Bone marrow (tissue), 2 donors: ENCODE measurements at regions not wholly inside any gene's neighbourhood (a gene's known extent, or its start where the extent isn't known, plus 50 kb on each side); places are given as distances from the start of the nearest gene placed in this dataset.
A peak's percentile ranks its signal among the peaks of the same experiment; 100 is the strongest.

Source experiments
- DNase-seq, 2 donors: peaks; one replicate each; lab custom pipeline; 2025; lab: John Stamatoyannopoulos, UW

DNA sequence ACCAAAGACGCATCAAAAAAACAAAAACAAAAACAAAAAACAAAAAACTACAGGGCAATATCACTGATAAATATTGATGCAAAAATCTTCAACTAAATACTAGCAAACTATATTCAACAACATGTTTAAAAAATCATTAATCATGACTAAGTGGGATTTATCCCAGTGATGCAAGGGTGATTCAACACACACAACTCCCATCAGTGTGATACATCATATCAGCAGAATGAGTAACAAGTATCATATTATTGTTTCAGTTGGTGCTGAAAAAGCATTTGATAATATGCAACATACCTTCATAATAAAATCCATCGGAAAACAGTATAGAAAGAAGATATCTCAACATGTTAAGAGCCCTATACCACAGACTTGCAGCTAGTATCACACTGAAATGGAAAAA, 953.0 kb downstream of the AMY1C start:
- DNase-seq = no peak

DNA sequence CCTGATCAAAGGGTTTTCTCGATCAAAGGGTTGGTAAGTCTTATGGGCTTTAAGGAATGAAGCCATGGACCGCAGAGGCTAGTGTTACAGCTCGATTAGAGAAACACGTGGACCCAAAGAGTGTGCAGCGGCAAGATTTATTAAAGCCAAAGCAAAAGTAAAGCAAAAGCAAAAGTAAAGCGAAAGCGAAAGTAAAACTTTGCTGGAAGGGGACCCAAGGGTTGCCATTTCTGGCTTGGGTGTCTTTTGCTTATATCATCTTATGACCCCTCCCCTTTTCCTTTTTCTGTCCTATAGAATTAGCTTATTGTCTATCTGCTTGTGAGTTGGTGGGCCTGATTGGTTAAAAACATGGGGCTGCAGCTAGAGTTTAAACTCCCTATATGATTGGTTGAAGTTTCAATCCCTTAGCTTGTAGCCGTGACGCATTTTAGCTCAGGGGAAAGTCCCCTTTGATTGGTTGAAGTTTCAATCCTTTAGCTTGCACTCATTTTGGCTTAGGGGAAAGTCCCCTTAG, 957.0 kb downstream of the AMY1C start:
- no peak for DNase-seq

DNA sequence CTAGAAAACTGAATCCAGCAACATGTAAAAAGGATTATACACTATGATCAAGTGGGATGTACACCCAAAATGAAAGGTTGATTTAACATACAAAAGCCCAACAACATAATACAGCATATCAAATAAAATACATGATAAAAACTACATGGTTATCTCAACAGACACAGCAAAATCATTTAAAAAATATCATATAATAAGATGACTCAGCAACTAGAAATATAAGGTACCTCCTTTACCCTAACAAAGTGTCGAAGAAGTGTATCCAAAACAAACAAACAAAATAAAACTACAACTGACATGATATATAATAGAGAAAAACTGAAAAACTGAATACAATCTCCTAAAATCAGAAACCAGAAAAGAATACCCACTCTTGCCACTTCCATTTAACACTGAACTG, 969.1 kb downstream of the AMY1C start:
- DNase-seq = no peak

DNA sequence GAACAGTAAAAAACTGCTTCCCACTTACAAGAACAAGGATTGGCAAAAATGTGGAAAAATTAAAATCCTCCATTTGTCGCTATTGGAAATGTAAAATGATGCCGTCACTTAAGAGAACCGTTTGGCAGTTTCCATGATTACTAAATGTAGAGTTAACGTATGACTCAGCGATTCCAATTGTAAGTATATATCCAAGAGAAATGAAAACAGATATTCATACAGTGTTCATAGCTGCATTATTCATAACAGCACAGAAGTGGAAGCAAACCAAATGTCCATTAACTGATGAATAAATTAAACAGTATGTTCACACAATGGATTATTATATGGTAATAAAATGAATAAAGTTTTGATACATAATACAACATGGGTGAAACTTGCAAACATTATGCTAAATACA, 971.0 kb downstream of the AMY1C start:
- no peak for DNase-seq

DNA sequence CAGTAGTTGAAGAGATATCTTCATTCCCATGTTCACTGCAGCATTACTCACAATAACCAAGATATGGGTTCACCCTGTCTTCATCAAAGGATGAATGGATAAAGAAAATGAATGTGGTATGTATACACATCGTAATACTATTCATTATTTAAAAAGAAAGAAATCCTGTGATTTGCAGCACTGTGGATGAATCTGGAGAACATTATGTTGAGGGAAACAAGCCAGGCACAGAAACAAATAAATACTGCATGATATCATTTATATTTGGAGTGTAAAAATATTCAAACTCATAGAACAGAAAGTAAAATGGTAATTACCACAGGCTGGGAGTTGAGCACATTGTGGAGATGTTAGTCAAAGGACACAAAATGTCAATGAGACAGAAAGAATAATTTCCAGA, 977.2 kb downstream of the AMY1C start:
- DNase-seq = no peak

DNA sequence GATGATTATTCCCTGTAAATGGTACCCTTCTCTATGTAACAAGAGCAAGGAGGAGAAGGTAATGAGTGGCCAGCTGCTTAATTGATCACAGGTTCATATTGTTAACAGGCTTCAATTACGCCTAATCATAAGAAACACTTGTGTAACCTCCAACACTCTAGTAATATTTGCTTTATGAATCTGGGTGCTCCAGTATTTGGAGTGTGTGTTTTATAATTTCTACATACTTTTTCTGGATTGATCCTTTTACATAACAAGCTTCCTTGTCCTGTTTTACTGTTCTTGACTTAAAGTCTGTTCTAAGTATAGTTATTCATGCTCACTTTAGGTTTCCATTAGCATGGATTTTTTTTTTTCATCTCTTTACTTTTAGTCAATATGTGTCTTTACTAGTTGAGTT, 984.2 kb downstream of the AMY1C start:
- DNase-seq = no peak

DNA sequence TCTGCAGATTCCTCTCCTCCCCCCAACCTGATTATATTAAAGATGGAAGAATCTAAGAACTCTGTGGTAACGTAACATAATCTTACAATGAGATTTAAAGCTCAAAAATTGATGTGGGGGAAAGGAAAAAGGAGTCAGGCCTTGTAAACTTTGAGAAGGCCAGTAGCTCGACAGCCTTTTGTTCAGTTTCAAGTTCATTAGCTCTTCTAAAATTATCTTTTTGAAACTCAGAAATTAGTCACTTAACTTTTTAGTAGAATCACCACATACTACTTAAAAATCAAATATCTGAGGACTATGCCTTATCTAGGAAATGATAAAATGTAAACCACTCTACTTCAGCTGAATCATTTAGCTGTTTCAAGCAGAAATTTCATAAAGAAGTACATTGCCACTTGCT, 996.2 kb downstream of the AMY1C start:
- no peak for DNase-seq

DNA sequence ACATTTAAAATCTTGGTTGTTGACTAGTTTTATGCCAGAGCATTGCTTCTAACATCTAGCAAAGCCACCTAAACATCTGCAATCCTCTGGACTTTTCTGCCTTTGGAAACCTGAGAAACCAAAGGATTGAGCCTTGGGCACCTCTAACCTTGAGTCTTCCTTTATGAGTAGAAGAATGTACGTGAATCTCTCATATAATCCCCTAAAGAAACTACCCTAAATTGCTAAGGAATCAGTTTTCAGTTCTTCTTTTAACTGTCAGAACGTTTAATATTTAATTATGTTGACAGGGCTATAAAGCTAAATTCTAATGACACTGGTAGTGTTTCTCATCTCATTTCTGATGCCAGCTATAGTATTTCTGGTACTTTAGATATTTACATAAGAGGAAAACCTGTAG, 997.3 kb downstream of the AMY1C start:
- no peak for DNase-seq

DNA sequence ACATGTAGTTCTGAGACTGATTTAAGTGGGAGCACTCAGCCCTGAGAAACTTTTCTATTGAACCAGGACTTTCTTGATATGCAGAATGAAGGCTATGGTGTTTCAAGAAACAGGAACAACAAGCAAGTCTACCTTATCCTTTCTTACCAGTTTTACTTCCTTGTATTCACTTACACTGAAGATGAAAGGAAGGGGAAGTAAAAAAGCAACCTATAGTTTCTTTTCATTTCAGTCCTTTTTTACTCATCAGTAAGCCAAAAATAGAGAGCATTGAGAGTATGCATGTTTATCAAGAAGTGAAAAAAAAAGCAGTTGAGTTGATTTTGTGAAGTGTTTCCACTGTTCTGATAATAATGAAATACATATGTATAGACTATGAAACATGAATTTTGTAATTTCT, 1010.3 kb downstream of the AMY1C start:
- DNase-seq = no peak

DNA sequence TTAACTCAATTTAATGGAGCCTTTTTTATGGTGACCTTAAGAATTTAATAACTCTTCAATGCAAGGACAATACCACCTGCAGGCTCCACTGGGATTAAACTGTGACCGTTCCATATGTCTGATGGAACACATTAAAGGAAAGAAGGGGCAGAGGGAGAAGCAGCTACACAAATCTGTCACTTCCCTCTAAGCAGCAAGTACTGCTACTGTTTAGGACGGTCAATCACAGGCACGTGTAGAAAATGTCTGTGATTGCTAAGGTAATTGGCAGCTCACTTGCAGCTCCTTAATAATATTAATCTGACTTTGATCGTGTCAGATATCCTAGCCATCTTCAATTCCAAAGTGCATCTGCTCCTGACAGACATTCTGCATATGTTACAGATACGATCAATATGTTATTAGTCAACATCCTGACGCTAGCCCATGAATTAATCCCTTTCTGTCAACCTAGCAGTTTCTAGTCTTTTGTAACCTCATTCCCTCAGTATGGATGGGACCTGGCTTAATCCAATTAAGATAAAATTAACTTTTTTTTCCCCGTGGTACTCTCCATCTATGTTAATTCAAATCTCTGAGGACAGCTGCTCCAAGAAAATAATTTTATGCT, 1012.4 kb downstream of the AMY1C start:
- DNase-seq = no peak

DNA sequence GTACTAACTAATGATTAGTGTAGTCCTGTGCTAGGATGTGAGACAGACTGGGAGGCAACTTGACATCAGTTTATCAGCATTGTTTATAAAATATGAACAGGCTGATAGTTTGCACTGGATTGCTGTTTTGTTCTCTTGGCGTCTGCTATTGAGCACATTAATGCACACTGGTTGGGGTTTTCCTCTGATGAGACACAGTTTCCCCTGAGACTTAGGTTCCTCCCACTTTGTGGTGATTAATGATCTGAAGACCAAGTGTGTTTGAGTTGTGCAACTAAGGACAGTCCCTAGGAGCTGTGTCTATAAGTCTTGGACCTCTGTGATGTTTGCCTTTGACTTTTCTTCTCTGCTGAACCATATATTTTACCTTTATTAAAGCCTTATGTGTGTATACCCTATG, 1015.4 kb downstream of the AMY1C start:
- DNase-seq = no peak

DNA sequence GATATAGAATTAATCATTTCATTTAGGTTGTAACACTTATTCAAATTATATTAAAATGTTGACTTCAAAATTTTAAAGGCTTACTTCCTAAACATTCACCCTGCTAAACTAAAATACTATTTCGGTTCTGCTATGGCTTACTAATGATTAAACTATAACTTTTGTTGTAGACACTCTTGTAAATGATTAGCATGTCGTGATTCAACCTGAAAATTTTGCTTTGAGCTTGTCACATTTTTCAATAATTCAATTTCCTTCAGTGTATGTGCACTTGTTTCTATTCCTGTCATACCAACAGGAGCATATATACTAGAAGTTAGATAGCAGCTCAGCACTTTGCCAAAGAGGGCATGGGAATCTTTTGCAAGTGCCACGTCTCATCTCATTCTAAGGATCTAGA, 1018.8 kb downstream of the AMY1C start:
- DNase-seq = no peak

DNA sequence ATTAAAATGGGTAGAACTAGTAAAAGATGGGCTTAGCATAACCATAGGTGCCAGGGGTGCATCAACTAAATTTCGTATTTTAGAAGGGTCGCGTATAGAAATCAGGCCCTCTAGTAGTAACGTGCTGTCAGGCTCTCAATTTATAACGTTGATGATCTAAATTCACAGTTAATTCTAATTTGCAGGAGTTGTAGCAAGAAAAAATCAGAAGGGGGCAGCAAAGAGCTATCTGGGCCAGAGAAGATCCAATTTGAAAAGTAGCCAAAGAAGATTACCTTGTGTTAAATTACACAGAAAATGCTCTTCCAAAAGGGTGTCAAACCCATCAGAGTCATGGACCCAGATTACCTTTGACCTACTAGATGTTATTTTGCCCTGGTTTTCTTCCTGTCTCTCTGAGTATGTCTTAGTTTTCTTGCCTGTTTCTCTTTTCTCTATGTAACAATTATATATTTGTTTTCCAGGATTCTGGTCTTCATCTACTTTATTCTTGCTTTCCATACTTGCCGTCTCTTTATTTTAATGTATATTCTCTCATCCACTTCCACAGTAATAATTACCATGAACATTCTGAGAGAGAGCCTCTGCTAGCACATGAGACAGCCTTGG, 1030.9 kb downstream of the AMY1C start:
- peak in 1 of 2 donors; percentile 0 for DNase-seq

DNA sequence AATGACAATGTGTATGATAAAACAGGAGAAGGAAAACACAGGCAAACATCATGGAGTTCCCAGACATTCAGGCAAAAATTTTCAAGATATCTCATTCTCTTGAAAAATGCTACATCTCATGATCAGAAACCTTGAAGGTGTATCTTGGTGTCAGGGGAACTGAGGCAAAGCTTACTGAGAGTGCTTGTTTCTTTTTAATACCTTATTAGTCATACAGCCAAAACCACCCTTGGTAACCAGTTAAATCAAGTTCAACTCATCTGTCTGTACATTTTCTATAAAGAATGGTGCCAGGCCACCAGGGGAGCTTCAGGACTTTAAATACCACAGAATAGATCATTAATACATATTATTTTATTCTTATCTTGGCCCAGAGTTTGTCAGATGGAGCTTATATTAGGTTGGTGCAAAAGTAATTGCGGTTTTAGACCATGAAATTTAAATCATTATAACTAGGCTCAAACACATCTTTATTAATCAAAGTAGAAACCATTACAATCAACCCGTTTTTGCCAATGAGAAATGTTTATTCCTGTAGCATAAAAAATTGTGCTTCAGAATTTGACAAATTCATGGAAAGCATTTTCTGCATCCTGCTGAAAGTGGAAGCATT, 1036.0 kb downstream of the AMY1C start:
- no peak for DNase-seq

DNA sequence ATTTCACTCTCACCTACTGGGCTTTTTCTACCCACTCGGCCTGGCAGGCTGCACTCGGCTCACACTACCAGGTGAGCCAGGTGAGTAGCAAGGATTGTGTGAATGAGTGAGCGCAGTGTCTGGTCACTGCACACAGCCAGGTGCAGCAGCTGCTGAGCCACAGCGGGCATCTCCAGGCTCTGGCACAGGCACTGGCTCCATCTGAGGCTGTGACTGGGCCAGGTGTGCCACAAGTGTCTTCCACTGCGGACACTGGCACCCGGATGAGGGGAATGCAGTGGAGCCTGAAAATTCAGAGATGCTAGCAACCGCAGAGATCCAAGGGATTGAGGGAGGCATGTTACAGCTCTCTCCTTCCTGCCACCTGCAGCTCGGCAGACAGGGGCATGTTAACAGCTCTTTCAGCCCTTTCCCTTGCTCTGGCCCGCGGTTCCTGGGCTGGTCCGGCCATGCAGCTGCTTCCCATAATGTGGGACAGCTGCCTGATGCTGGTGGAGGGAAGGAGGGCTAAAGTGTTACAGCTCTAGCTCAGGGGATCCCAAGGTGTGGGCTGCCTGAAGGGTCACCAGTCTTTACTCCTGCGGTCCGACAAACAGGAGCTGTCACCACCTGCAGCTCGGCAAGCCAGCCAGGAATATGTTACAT, 1038.3 kb downstream of the AMY1C start:
- DNase-seq = no peak

DNA sequence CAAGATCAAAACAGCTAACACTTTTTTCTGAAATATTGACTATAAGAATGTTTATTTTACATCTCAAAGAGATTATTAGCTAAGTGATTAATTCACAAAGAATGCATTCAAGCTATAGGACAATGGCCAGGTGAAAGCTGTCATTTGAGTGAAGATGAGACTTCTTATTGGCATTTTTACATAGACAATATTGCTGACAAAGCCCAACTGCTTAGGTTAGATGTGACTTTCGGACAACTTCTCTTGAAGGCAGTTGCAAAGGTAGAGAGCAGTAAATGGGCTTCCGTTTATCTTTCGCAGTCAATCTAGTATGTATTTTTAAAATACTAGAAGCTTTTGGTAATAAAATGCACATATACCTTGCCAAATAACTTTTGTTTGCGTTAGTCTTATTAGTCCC, 1041.3 kb downstream of the AMY1C start:
- no peak for DNase-seq

DNA sequence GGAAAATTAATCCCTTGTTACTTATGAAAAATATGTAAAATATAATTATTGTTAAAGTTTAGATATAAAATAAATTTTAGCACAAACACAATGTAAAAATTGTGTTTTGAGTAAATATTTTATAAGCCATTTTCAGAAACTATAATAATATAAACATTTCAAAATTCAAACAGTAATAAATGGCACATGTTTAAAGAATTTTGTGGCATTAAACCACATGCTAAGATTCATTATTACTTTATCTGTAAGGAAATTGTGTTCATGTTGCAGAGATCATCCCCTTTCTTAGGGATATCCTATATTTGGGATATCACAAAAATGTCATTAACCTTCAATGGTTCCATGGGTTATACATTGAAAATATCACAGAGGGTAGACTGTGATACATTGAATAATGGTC, 1044.3 kb downstream of the AMY1C start:
- DNase-seq = no peak

DNA sequence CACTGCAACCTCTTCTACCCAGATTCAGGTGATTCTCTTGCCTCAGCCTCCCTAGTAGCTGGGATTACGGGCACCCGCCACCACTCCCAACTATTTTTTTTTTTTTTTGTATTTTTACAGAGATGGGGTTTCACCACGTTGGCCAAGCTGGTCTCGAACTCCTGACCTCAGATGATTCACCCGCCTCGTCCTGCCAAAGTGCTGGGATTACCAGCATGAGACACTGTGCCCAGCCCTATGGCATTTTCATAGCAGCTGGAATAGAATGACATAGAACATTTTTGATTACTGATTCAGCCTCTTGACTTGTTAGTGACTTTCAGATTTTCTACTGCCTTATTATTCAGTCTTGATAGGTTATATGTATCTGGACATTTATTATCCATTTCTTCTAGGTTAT, 1046.2 kb downstream of the AMY1C start:
- DNase-seq = no peak

DNA sequence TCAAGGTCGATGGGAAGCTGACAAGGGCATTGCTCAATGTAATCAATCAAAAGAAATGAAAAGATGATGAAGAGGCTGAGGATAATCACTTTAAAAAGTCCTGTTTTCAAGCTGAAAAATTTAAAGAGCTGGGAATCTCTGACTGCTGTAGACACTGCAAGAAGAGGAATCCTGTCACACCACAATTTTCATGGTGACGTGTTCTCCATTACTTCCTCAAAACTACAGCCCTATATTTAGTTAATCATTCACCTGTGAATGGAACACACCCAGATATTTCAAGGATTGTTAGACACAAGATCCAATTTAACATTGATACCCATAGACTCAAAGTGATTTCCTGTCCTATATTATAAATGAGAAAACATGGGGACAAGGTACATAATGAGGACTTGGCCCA, 1048.3 kb downstream of the AMY1C start:
- DNase-seq = no peak

DNA sequence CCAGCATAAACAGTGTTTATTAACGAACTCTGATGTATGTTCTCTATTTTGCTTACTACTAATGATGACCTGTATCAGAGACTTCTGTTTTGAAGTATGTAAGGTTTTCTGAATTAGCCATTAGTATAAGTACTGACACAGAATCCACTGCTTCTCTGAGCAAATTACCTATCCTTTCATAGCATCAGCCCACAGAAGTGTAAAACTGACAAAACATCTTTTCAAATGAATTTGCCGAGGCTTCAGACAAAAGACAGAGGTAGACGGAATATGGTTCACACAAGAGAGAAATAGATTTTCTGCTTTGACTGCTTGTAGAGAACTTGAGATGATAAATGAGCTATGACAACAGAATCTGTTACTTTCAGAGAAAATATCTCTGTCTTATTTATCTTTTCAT, 1051.6 kb downstream of the AMY1C start:
- no peak for DNase-seq

DNA sequence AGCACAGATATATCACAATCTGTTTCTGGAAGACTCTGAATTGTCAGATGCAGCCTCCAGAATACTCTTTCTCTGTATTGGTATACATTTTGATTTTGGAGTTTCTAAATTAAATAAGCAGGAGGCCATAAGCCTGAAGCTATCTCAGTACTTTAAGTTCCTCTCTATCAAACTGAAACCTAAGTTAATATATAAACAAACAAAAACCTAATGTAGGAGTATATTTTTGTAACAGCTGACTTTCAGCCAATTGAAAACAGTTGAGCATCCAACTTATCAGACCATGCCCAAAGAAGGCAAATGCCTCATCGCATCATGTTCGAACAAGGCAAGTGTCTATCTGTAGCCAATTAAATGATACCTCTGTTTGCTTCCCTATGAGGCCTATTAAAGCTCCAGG, 1054.4 kb downstream of the AMY1C start:
- DNase-seq = no peak

DNA sequence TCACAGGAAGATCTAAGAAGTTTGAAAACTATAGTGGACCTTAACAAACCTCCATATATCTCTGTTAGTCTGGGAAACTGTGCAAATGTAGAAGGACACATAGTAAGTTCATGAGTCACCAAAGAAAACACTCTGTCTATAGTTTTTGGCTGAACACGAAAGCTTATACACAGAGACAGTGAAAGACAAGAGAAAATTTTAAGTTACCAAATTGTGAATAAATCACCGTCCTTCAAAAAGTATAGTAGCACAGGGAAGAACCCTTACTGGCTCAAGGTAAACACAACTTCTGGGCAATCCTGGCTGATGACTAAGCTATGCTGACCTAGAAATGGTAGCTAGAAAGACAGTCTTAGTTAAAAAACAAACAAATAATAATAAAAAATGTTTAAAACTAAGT, 1057.9 kb downstream of the AMY1C start:
- no peak for DNase-seq

DNA sequence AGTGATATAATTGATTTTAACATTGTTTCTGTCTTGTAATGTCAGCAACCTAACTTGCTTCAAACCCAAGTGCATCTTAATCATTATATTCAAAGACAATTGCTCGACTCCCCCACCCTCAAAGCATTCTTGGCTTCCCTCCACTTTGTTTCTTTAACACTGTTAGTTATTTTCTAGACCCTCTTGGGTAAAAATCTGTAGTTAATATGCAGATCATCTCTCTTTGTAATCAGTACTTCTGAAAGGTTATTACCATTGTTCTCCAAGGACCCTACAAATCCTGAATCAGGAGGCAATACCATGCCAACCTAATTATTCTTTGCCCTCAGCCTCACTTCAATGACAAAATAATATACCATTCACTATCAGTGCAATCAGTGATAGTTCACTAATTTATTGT, 1075.7 kb downstream of the AMY1C start:
- no peak for DNase-seq
